Activated CD4-positive, CD25-positive, alpha-beta regulatory T cell treated with anti-CD3 and anti-CD28 coated beads, Interleukin-2, amount 50 U/mL, for 24 hours (primary cell): ENCODE measurements at regions not wholly inside any gene's neighbourhood (a gene's known extent, or its start where the extent isn't known, plus 50 kb on each side); places are given as distances from the start of the nearest gene placed in this dataset.
"Not testable (repeated sequence)": the region's sequence is repeated elsewhere in the genome, so short reads cannot be mapped to it uniquely, and the experiment has no call there.

ENCODE experiments used
- ATAC-seq, 2 donors: fragments of 150-1000 bp; cut with Tn5 transposase; one replicate each; pipeline ENCODE4 v1.10.0; 2021; ENCODE audit warnings: mild to moderate bottlenecking in 1 of 2, moderate library complexity in 1 of 2

DNA sequence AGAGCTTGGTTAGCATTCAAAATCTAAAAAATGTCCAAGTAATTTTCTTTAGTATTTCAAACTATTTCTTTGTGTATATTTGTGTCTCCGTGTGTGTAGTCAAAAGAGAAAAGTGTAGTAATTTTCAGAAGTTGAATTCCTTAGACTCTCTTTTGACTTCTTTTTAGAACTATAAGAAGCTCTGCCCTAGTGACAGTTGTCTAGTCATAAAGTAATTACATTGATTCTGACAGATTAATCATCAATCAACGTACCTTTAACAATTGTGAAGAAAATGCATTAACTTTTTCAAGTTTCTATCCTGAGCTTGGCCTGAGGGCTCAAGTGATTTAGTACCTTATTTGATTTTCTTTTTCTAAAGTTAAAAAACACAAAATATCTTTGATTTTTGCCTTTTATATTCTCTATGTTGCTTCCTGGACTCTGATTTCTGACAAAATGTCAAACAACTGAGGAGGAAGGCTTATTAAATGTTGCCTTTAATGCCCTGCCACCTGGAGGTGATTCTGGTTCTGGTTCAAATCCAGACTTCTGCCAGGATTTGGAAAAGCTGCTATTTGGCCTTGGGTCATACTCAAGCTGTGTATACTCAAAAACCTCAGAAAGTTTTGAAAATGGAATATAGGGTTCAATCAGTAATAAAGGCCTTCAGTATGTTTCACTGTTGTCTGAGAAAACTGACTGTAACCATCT lies 653.6 kb downstream of the NSUN3 start:
- no peak for ATAC-seq

DNA sequence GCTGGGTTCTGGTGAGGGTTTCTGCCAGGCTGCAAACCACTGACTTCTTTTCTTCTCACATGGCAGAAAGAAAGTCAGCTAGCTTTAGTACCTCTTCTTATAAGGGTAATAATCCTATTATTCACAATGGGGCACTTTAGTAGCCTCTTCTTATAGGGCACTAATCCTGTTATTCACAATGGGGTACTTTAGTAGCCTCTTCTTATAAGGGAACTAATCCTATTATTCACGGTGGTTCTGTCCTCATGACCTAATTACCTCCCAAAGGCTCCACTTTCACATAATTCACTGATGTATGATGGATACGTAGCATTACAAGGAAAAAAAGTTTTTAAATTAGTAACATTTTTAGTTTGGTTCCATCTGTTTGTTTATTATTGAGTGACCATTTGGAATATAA lies 671.3 kb downstream of the NSUN3 start:
- ATAC-seq: no peak

DNA sequence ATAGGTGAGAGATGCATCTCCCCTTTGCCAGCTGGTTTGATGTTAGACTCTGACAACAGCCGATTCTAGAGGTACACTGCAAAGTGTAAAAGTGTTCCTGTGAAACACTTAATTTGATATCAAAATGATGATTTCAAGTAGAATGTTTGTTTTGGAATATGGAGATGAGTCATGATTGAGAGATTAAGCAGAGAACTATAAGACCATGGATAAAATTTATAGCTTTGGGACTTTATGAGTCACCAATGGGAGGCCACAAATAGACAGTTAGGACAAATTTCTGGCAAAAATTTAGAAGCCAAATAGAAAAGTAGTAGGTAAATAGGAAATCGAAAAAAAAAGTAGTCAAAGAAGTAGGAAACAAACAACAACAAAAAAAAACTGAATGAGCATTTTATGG lies 672.5 kb downstream of the NSUN3 start:
- ATAC-seq: no peak

DNA sequence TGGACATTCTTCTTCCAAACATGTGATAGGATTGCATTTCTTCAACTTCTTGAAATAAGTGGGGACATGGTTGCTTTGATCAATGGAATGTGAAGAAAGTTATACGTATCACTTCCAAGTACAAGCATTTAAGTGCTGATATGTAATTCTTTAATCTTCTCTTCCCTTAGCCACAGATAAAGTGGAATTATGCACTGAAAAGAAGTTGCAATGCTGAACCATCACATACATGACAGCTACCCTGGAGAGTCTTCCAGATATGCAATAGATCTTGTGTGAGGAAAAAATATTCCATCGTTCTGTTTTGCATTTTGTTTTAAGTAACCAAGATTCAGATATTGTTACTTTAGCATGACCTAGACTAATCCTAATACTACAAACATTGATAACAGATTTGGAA lies 674.3 kb downstream of the NSUN3 start:
- no peak for ATAC-seq

DNA sequence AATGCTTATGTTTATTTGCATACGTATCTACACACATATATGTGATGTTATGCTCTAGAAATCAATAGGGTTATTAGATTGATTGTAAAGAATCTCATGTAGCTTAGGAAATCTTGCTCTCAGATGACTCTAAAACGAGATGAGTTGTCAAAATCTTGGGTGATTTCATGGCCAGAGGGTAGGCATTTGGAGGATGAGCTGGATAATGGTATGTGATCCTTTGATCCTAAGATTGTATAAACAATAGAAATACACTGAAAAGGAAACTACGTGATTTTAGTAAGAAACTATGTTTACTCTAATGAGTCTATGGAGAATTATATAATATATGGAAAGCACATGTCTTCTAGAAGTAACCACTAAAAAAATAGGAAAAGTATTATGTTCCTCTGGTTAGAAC lies 676.6 kb downstream of the NSUN3 start:
- no peak for ATAC-seq

DNA sequence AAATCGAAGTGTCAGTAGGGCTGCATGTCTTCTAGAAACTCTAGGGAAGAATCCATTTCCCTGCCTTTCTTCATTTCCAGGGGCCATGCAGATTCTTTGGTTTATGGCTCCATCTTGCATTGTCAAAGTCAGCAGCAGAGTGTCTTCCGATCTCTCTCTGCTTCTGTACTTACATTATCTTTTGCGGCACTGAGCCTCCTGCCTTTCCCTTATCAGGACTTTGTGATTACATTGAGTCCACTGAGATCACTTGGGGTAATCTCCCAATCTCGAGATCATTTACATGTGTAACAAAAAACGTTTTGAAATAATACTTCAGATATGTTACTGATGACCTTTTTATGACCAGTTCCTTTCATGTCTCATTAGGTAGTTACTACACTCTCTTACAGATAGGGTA lies 695.9 kb downstream of the NSUN3 start:
- no peak for ATAC-seq

DNA sequence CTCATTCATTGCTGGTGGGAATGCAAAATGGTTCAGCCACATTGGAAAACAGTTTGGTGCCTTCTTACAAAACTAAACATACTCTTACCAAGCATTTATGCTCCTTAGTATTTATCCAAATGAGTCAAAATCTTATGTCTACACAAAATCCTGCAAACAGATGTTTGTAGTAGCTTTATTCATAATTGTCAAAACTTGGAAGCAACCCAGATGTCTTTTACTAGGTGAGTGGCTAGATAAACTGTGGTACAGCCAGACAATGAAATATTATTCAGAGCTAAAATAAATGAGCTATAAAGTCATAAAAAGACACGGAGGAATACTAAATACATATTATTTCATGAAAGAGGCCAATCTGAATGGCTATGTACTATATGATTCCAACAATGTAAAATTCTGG lies 709.5 kb downstream of the NSUN3 start:
- no peak for ATAC-seq

DNA sequence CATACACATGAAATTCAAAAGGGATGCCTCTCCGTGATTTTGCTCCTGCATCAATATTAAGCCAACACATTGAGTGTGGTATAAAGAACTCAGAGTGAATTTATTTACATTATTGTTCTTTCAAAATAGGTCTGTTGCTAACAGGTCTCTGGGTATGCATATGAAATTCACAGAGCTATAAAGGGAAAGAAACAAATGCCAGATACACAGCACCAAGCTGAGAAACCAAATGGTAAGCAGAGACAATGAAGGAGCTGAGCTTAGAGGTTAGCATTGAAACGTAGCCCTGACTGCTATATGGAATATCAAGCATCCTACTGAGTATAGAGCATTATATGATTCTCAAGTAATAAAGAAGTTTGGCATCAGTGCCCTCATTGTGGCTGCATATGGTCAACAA lies 712.9 kb downstream of the NSUN3 start:
- ATAC-seq: no peak

DNA sequence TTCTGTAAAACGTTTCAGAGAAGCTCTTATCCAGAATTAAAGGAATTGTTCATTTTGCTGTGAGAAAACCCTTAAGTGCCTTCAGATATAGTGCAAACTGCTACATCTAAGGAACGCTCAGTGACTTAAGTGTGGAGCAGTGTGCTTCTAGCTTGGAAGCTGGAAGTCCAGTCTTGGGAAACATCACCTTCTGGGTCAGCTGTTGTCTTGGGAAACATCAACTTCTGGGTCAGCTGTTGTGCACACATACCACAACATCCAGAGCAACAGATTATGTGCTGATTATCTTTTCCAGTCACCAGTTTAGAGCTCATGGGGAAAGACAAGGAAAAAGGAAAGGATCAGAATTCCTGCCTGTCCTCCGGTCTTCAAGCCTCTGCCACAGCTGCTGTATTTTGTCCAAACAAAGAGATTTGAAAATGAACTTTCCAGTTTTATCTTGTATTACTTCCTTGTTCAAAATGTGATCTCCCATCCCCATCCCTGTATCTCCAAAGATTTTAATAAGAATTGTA lies 713.6 kb downstream of the NSUN3 start:
- ATAC-seq: no peak

DNA sequence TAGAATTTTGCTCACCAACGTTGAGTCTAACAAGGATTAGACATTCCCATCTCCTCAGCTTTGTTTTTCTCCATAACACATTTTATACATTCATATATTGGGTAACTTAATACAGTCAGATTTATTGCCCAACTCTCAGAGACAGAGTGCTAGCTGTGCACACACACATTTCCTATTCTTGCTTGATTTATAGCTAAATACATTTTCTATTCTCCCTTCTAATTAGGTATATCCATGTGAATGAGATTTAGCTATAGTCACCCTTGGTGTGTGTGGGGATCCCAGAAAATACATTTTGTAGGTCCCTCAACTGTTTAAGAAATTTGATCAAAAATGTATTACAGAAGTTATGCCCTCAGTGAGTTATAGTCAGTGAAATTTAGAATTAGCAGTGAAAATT lies 715.4 kb downstream of the NSUN3 start:
- no peak for ATAC-seq

DNA sequence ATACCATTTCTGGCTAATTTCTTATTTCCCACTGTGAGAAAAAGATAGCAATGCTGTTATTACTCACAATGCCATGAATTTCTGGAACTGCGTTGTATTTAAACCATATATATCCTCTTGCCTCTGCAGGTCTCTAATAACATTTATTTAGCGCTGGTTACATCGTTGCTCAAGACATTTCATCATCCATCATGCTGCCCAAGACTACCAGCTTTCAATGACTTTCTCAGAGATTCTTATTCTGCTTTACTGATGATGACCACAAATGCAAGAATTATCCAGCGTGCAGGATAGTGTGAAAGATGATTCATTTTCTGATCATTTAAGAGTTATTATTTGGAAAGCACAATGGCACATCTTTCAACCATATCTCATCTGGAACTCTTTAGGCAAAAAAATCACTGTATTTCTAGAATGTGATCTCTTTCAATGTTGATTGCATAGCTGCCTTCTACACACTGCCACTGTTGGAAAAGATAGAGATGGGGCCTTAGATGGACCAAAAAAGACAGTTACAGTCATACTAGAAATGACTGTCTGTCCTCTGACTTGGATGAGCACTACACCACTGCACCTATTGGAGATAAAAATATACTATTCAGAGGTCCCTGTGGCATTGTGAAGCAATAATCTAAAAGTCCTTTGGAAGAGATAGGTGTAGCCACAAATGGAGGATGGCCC lies 716.1 kb downstream of the NSUN3 start:
- ATAC-seq: no peak

DNA sequence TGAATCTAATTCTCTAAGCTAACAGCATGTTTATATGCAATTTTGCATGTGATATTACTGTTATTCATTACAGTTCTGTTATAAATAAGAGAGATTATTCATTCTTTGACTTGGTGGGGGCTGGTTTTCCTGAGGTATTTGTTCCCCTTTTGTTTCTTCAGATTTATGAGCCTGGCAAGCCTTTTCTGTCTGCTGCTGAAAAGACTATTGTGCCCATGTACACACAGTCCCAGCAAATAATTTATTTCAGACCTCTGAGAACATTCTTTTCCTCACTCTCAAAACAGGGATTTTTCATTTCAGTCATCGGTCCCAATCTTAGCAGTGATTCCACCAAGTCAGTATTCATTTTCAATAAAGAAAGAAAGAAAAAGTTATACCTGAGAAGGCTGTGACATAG lies 716.8 kb downstream of the NSUN3 start:
- ATAC-seq: no peak

DNA sequence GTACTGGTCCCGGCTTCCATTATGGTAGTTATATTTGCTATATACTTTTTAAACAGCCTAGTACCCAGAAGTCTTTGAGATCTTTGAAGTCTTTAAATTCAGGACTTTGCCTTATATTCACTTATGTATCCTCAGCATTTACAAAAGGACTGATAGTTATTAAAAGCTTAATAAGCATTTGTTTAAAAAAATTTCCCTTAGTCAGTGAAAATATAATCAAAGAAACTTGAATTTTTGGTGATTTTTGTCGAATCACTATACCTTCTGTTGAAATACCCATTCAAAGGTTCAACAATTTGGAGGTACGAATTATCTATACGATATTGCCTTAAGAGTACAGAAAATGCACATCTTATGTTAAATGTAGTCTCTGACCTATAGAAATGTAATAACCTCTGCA lies 721.4 kb downstream of the NSUN3 start:
- ATAC-seq: no peak

DNA sequence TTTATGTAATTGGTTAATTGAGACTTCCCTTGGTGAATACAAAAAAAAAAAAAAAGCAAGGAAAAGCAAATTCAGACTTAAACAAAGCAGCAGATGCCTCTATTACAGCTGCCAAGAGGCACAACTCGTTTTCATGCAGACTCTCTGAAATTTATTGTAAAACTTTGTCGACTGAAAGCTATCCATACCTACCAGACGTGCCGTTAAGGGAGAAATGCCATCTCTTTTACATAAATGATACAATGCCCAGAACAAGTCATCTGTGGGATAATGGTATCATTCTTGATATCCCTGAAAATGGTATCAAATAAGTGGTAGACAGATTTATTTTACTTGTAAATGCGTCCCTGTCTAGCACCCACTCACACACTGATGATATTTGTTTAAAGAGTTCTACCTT lies 724.2 kb downstream of the NSUN3 start:
- no peak for ATAC-seq

DNA sequence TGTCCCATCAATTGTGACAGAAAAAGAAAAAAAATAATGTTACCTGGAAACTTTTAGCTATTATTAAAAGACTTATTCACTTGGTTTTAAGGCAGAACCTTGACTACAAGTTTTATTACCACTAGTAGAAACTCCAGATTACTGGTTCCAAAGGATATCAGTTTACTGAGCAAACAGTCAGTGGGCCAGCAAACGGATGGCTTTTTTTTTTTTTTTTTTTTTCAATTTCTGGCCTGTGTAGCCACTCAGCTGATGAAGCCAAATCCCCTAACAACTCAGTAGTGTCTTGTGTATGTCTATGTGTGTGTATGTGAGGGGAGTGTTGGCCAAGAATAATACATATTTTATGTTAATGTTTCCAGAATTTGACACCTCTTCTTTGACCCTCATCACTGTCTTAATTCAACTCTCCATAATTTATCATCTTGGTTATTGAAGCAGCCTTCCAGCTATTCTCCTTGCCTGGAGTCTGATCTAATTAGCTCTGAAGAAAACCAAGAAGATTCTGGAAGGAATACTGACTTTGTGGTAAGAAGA lies 724.9 kb downstream of the NSUN3 start:
- ATAC-seq: no peak

DNA sequence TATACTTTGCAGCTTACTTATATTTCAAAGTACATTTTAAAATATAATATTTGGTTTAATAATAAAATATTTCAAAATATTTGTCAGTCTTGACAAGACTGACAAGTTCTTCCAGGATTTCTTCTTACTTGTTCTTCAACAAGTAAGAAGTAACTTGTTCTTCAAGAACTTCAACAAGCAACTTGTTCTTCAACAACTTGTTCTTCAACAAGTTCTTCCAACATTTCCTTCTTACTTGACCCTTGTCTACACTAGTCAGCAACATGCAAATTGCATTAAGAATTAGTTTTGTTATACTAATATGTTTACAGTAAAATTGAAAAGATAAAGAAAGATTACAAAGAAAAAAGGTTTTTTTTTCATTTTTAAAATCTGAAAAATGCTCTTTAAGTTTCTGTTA lies 731.7 kb downstream of the NSUN3 start:
- no peak for ATAC-seq

DNA sequence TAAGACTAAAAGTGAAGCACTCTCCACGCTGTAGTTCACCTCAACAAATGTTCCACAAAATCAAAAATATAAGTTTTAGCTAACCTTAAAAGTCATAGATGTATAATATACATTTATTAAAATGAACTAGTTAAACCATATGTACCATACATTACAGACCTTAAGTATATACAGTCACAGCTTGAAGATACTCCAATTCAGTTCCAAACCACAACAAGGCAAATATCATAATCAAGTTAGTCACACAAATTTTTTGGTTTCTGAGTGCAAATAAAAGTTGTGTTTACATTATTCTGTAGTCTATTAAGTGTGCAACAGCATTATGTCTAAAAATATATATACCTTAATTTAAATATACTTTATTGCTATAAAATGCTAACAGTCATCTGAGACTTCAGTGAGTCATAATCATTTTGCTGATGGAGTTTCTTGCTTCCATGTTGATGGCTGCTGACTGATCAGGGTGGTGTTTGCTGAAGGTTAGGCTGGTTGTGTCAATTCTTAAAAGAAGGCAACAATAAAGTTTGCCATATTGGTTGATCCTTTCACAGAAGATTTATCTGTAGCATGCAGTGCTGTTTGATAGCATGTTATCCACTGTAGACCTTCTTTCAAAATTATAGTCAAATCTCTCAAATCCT lies 736.7 kb downstream of the NSUN3 start:
- no peak for ATAC-seq

DNA sequence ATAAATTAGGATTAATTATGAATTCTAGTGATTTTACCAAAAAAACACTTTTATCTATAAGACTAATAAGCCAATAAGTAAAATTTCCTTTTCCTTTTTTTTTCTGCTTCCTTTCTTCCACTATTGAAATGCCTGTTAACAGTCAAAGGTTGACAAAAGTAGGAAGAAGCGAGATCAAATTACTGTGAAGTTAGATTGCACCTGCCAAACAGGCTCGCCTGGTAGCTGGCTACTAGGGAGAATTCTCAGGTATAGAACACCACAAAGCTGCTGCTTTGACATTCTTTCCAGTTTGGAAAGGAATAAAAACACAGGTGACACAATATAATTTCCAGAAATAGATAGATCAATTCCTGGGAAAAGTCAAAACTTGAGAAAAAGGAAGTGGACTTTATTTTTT lies 749.0 kb downstream of the NSUN3 start:
- no peak for ATAC-seq

DNA sequence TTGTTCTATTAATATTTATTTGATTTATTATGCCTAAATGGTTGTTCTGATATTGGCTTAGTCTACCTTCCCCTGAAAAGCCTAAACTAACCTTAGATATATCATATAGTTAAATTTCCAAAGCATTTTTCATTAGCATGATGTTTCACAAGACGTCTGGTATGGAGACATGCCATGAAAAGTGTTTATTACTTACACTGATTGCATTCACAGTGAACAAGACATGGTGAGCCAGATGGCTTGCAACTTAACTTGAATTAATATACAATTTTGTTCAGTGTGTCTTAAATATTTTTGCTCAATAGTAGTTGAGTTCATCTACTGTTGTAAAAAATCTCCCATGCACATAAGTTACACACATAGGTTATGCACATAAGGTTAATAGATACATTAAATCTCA lies 758.4 kb downstream of the NSUN3 start:
- no peak for ATAC-seq

DNA sequence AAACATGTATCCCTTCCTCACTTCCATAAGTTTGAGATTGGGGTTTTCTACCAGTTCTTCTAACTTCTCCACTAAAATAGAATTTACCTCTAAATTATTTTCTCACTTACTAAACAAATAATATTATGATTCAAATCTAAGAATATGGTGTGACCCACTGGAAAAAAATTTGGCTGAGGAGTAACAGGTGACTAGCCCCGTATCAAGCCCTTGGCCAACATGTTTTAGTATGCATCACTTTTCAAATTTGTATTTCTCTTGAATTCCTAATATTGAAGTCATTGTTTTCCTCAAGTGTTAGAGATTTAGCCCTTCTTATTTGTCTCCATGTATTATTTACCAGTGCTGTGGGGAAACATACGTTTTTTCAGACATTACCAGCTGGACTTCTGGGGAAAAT lies 759.4 kb downstream of the NSUN3 start:
- ATAC-seq: no peak

DNA sequence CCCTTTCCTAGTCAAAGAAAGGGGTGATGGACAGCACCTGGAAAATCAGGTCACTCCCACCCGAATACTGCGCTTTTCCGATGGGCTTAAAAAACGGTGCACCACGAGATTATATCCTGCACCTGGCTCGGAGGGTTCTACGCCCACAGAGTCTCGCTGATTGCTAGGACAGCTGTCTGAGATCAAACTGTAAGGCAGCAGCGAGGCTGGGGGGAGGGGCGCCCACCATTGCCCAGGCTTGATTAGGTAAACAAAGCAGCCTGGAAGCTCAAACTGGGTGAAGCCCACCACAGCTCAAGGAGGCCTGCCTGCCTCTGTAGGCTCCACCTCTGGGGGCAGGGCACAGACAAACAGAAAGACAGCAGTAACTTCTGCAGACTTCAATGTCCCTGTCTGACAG lies 783.4 kb downstream of the NSUN3 start:
- not testable (repeated sequence) for ATAC-seq

DNA sequence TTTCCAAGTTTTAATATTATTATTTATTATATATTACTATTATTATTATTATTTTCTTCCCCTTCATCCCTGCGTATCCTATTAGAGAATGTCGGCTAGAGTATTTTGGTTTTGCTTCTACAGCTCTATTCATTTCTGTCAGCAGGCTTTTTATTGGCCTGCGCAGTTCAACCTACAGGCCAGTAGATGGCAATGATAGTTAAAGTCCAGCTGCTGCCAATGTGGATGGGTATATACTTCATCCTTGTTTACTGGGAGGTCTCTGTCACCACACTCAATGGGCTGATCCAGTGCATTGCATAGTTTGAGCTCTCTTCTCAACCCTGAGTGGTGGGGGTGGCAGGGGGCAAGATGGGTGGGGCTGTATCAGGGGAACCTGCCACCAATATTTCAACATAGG lies 799.8 kb downstream of the NSUN3 start:
- no peak for ATAC-seq

DNA sequence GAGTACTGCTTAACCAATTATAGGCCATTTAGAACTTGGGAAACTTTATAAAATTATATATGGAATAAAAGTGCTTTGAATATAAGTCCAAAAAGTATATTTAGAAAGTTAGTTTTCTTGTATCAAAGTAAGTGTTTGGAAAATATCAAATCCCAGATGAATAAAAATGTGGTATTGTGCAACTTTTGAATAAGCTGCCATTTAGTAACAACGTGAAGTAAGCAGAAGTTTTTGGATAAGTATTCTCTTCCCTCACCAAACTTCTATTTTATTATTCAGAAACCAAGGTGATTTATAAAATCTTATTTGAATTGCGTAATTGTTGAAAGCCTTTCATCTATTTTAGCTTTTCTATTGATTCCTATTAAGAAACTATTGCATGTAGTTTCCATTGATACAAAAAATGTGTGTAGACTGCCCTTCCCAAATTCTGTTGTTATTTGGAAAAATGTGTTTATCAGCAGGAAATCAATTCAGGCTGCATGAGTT lies 806.2 kb downstream of the NSUN3 start:
- no peak for ATAC-seq

DNA sequence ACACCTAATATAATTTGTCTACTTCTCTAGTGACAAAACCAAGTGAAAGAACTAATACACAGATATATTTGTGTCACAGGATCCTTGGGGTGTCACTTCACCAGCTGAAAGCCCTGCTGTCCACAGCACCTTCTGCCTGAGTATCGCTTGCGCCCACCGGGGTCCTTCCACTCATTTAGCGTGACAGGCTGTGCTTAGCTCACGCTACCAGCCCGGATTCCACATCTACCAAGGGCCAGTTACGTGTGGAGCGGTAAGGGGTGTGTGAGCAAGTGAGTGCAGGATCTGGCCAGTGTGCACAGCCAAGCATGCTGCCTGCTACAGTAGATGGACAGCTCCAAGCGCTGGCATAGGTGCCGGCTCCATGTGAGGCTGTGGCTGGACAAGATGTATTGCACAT lies 810.9 kb downstream of the NSUN3 start:
- no peak for ATAC-seq
